ENCODE measurements at regions not wholly inside any gene's neighbourhood (a gene's known extent, or its start where the extent isn't known, plus 50 kb on each side); places are given as distances from the start of the nearest gene placed in this dataset.
"Not testable (repeated sequence)": the region's sequence is repeated elsewhere in the genome, so short reads cannot be mapped to it uniquely, and the experiment has no call there.

- Histone ChIP-seq H3K36me3 (no peaks in the 10 kb centered on the region), H3K9me3 (no peaks in the 10 kb centered on the region), H3K27me3 (no peaks in the 10 kb centered on the region), H3K4me1 (no peaks in the 10 kb centered on the region), H3K4me3 (no peak overlapping the region), H3K27ac (no peak overlapping the region)
- intact Hi-C loops (cut with DNase I) = no loop called here
- 75 to 79% methylated on average over 7 of the region's 7 CpGs for WGBS, 2 donors
- DNase-seq (no peak), ATAC-seq (peak in 2 of 8 donors; percentile 34 to 35)
- no peak for TF ChIP-seq CTCF (IDR thresholded peaks at IDR 0.05)
Measured at GRCh38 chr5:144042156-144042555, 128.3 kb downstream of the YIPF5 start.

GRCh38 chr5:144048259-144048856 lies 122.1 kb downstream of the YIPF5 start:
- H3K4me3 ChIP-seq = no peak overlapping the region
- 29 to 44% methylated on average over 9 of the region's 9 CpGs for WGBS, 2 donors
- peak in 2 of 8 donors; percentile 22 to 42 for ATAC-seq

GRCh38 chr5:144055391-144055790 lies 115.1 kb downstream of the YIPF5 start:
- whole genome bisulfite sequencing, 2 donors = 92 to 97% methylated on average over 6 of the region's 6 CpGs

More at GRCh38 chr5:144048259-144048856, 122.1 kb downstream of the YIPF5 start:
- H3K9me3 ChIP-seq = no peaks in the 10 kb centered on the region
- intact Hi-C loops (cut with DNase I) = no loop called here
- H3K27ac ChIP-seq = no peak overlapping the region
- H3K4me1 ChIP-seq = peaks cover 0 to 4% (median 0%) of the 10 kb centered on the region in 9 donors
- no peaks in the 10 kb centered on the region for H3K27me3 ChIP-seq
- H3K36me3 ChIP-seq = no peaks in the 10 kb centered on the region
- DNase-seq = no peak
- TF ChIP-seq CTCF (IDR thresholded peaks at IDR 0.05) = no peak

GRCh38 chr5:144060091-144060490 lies 110.4 kb downstream of the YIPF5 start:
- ATAC-seq, H3K36me3 ChIP-seq, H3K4me1 ChIP-seq, DNase-seq, H3K27ac ChIP-seq, H3K4me3 ChIP-seq, H3K27me3 ChIP-seq: not testable (repeated sequence)
- intact Hi-C loops (cut with DNase I) = loop anchor here in 1 of 10 donors (1.0 kb wide), 1 partner anchor 15 kb away; no protein-coding TSS in a partner anchor
- 96 to 98% methylated on average over 2 of the region's 2 CpGs for WGBS, 2 donors
- H3K9me3 ChIP-seq = peaks cover 0 to 21% (median 4%) of the 10 kb centered on the region in 11 donors

More at GRCh38 chr5:144055391-144055790, 115.1 kb downstream of the YIPF5 start:
- DNase-seq; H3K36me3 ChIP-seq; H3K4me1 ChIP-seq; H3K27ac ChIP-seq; H3K27me3 ChIP-seq; intact Hi-C loops (cut with DNase I); ATAC-seq; H3K4me3 ChIP-seq: not testable (repeated sequence)
- H3K9me3 ChIP-seq = peaks cover 0 to 15% (median 3%) of the 10 kb centered on the region in 11 donors

- Histone ChIP-seq H3K4me1 (no peaks in the 10 kb centered on the region), H3K9me3 (peaks cover 0 to 20% (median 2%) of the 10 kb centered on the region in 11 donors), H3K4me3 (no peak overlapping the region), H3K27me3 (no peaks in the 10 kb centered on the region), H3K27ac (no peak overlapping the region), H3K36me3 (no peaks in the 10 kb centered on the region)
- no peak for TF ChIP-seq CTCF (IDR thresholded peaks at IDR 0.05)
- no peak for DNase-seq
- intact Hi-C loops (cut with DNase I) = loop anchor here in 1 of 10 donors (1.0 kb wide), 1 partner anchor 15 kb away; no protein-coding TSS in a partner anchor
- ATAC-seq = no peak
- WGBS, 2 donors = 95 to 97% methylated on average over 2 of the region's 2 CpGs
Measured at GRCh38 chr5:144060598-144060997, 109.9 kb downstream of the YIPF5 start.

Data from heart right ventricle (tissue), 16 donors.